D341Med (cell line): ENCODE measurements at regions not wholly inside any gene's neighbourhood (a gene's known extent, or its start where the extent isn't known, plus 50 kb on each side); places are given as distances from the start of the nearest gene placed in this dataset.

Source experiments
- DNase-seq: peaks from one replicate; pipeline ENCODE4 v3.0.0; 2012; ENCODE audit warnings: low spot score

- no peak for DNase-seq
These were observed 111.9 kb downstream of the MN1 start for GRCh38 chr22:27689664-27690063.

GRCh38 chr22:27690599-27690998, 111.0 kb downstream of the MN1 start:
- no peak for DNase-seq

- no peak for DNase-seq
These were observed 109.3 kb downstream of the MN1 start for GRCh38 chr22:27692243-27692642.

GRCh38 chr22:27695925-27696324, 105.6 kb downstream of the MN1 start:
- no peak for DNase-seq

- no peak for DNase-seq
These were observed 103.7 kb downstream of the MN1 start for GRCh38 chr22:27697888-27698287.
